Bronchial epithelial cell (primary cell): ENCODE measurements at regions not wholly inside any gene's neighbourhood (a gene's known extent, or its start where the extent isn't known, plus 50 kb on each side); places are given as distances from the start of the nearest gene placed in this dataset.
A peak's percentile ranks its signal among the peaks of the same experiment; 100 is the strongest.
"Not testable (repeated sequence)": the region's sequence is repeated elsewhere in the genome, so short reads cannot be mapped to it uniquely, and the experiment has no call there.

ENCODE experiments used
- DNase-seq: peaks from one replicate; pipeline ENCODE4 v3.0.0-alpha.2; 2010; ENCODE audit warnings: low read depth
- FAIRE-seq: peaks from 2 replicates; lab custom pipeline; 2011; peaks lifted over from hg19 to GRCh38; lab: Jason Lieb, UNC
- H3K27me3 ChIP-seq: 2 replicates; pipeline ENCODE4 v1.5.1; 2011; ENCODE audit warnings: low read length; ENCODE audit not compliant: control insufficient read depth, insufficient read depth
- H3K36me3 ChIP-seq: 2 replicates; pipeline ENCODE4 v1.5.1; 2011; ENCODE audit warnings: low read length; ENCODE audit not compliant: control insufficient read depth, insufficient read depth
- H3K4me3 ChIP-seq: 2 replicates; pipeline ENCODE4 v1.5.1; 2011; ENCODE audit warnings: mild to moderate bottlenecking, low read depth, low read length, control low read depth
- TF ChIP-seq, protein P1 (sequence below): IDR thresholded peaks from 2 replicates; pipeline ENCODE4 v1.5.1; 2011; ENCODE audit warnings: mild to moderate bottlenecking, moderate library complexity, low read length, control low read depth, inconsistent platforms; ENCODE audit not compliant: insufficient read depth, severe bottlenecking

DNA sequence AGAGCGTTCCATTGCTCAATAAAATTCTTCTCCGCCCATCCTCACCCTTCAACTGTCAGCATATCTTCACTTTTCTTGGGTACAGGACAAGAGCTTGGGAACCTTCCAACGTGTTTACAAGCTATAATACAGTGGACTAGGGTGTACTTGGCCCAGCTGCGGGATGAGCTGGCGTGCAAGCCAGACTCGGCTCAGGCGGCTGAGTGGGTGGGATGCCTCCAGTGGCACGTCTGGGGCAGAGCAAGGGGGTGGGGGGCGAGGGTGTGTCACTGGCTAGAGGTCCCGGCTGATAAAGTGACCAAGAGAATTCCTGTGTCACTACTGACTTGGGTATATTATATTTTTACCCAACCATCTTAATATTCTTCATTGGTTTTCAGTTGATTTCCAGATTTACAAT is 179.7 kb downstream of the EVA1A start:
- DNase-seq (no peak), FAIRE-seq (no peak)
- TF ChIP-seq, protein P1, sequence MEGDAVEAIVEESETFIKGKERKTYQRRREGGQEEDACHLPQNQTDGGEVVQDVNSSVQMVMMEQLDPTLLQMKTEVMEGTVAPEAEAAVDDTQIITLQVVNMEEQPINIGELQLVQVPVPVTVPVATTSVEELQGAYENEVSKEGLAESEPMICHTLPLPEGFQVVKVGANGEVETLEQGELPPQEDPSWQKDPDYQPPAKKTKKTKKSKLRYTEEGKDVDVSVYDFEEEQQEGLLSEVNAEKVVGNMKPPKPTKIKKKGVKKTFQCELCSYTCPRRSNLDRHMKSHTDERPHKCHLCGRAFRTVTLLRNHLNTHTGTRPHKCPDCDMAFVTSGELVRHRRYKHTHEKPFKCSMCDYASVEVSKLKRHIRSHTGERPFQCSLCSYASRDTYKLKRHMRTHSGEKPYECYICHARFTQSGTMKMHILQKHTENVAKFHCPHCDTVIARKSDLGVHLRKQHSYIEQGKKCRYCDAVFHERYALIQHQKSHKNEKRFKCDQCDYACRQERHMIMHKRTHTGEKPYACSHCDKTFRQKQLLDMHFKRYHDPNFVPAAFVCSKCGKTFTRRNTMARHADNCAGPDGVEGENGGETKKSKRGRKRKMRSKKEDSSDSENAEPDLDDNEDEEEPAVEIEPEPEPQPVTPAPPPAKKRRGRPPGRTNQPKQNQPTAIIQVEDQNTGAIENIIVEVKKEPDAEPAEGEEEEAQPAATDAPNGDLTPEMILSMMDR: no peak
- H3K36me3 ChIP-seq: no peaks in the 10 kb centered on the region
- H3K4me3 ChIP-seq: no peak overlapping the region
- no peaks in the 10 kb centered on the region for H3K27me3 ChIP-seq

DNA sequence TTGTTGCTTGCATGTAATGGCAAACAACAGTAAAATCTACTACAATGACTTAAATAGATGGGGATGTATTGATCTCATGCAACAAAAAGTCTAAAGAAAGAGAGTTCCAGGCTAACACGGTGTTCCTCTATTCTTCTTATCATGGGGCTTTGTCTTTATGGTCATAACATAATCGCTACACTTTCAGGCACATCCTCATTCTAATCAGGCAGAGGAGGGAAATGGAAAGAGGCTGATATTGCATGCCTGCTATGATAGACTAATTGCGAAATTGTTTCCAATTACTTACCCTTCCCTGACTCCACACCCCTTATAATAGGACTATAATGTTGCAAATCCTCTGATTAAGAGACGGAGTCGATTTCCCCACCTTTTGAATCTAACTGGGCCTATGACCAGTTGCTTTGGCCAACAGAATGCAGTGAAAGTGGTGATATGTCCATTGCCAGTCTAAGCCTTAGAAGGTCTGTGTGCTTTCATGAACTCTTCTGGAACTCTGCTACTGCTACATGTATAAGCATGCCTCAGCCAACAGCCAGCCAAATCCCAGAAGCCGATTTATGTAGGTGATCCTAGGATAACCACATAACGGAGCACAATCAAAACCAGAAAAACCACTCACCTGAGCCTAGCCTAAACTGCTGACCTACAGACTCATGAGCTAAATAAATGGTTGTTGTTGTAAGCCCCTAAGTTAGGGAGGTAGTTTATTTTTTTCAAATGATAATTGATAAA is 180.3 kb upstream of the TACR1 start:
- no peaks in the 10 kb centered on the region for H3K27me3 ChIP-seq
- TF ChIP-seq, protein P1: no peak
- no peaks in the 10 kb centered on the region for H3K36me3 ChIP-seq
- H3K4me3 ChIP-seq: no peak overlapping the region
- FAIRE-seq (no peak), DNase-seq (peak; percentile 90)

- TF ChIP-seq, protein P1: no peak
- DNase-seq: peak; percentile 58
- no peak for FAIRE-seq
- H3K36me3 ChIP-seq: no peaks in the 10 kb centered on the region
- no peak overlapping the region for H3K4me3 ChIP-seq
- H3K27me3 ChIP-seq: no peaks in the 10 kb centered on the region
These were observed 176.6 kb upstream of the TACR1 start for GRCh38 chr2:75375646-75376582.

DNA sequence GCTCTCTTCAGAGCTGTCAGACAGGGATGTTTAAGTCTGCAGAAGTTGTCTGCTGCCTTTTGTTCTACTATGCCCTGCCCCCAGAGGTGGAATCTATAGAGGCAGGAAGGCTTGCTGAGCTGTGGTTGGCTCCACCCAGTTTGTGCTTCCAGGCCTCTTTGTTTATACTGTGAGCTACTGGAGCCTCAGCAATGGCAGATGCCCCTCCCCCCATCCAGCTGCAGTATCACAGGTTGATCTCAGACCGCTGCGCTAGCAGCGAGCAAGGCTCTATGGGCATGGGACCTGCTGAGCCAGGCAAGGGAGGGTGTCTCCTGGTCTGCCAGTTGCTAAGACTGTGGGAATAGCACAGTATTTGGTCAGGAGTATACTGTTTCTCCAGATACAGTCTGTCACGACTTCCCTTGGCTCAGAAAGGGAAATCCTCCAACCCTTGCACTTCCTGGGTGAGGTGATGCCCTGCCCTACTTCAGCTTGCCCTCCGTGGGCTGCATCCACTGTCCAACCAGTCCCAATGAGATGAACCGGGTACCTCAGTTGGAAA is 175.2 kb upstream of the TACR1 start:
- FAIRE-seq: peak; percentile 13
- DNase-seq: peak; percentile 47
- not testable (repeated sequence) for H3K36me3 ChIP-seq, H3K27me3 ChIP-seq, H3K4me3 ChIP-seq

- TF ChIP-seq, protein P1: no peak
- H3K4me3 ChIP-seq: no peak overlapping the region
- peak; percentile 44 for DNase-seq
- FAIRE-seq: no peak
- no peaks in the 10 kb centered on the region for H3K36me3 ChIP-seq
- no peaks in the 10 kb centered on the region for H3K27me3 ChIP-seq
These were observed 168.1 kb upstream of the TACR1 start for GRCh38 chr2:75367401-75367800.

DNA sequence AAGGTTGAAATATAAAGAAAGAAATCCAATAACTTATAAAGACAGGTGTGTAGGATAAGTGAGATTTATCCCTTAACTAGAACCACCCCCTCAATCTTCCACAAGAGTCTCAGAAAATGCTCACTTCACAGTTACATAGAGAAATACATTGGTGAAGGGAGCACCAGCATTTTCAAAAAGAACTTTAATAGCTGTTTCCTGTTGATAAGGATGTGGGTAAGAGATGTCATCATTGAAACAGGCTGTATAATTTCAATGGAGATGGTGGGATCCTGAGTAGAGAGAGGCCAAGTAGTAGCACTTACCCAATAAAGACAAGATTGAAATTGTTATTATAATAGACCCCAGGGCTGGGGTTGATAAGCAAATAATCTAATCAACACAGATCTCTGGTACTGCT is 162.2 kb upstream of the TACR1 start:
- DNase-seq (no peak), FAIRE-seq (no peak)
- H3K4me3 ChIP-seq: no peak overlapping the region
- H3K36me3 ChIP-seq: no peaks in the 10 kb centered on the region
- no peaks in the 10 kb centered on the region for H3K27me3 ChIP-seq
- TF ChIP-seq, protein P1: no peak
